ENCODE measurements at regions not wholly inside any gene's neighbourhood (a gene's known extent, or its start where the extent isn't known, plus 50 kb on each side); places are given as distances from the start of the nearest gene placed in this dataset.

DNA sequence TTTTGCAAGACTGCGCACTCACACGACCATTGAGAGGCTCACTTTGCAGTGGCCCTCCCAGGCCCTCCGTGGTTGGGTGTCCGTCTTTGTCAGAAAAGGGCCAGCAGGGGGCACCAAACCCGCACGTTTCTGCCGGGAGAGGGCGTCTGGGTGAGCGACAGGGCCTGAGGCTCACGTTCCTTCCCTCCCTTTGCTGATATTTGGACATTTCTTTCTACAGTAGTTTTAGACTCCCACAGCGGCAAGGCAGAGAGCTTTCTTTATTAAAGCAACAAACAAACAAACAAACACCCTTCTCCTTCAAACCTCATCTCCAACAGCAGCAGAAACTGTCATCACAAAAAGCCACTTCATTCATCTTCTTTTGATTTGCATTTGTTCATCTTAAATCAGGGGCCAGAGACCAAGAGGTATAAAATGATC lies 79.2 kb upstream of the WDR26 start:
- peak; percentile 38 for DNase-seq (ENCODE audit: extremely low read depth, low read depth)
- TF ChIP-seq, protein P1, sequence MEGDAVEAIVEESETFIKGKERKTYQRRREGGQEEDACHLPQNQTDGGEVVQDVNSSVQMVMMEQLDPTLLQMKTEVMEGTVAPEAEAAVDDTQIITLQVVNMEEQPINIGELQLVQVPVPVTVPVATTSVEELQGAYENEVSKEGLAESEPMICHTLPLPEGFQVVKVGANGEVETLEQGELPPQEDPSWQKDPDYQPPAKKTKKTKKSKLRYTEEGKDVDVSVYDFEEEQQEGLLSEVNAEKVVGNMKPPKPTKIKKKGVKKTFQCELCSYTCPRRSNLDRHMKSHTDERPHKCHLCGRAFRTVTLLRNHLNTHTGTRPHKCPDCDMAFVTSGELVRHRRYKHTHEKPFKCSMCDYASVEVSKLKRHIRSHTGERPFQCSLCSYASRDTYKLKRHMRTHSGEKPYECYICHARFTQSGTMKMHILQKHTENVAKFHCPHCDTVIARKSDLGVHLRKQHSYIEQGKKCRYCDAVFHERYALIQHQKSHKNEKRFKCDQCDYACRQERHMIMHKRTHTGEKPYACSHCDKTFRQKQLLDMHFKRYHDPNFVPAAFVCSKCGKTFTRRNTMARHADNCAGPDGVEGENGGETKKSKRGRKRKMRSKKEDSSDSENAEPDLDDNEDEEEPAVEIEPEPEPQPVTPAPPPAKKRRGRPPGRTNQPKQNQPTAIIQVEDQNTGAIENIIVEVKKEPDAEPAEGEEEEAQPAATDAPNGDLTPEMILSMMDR (IDR thresholded peaks at IDR 0.05; ENCODE audit: low read depth, low read length), result peak; percentile 88

DNA sequence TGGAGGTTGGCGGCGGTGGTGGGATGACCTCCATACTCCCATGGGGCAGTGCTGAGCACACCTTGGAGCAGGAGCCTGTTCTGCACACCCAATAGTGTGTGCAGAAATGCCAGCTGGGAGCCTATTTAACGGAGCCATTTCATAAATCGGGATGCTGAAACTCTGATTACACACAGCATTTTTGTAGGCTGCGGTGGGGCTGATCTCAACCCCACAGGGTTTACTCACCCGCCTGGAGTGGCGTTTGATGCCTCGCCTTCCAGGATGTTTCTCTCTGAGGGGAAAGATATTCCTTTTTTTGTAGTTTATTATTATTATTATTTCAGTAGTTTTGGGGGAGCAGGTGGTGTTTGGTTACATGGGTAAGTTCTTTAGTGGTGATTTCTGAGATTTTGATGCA lies 82.6 kb upstream of the WDR26 start:
- DNase-seq (ENCODE audit: extremely low read depth, low read depth), result no peak
- TF ChIP-seq, protein P1 (IDR thresholded peaks at IDR 0.05; ENCODE audit: low read depth, low read length), result no peak

DNA sequence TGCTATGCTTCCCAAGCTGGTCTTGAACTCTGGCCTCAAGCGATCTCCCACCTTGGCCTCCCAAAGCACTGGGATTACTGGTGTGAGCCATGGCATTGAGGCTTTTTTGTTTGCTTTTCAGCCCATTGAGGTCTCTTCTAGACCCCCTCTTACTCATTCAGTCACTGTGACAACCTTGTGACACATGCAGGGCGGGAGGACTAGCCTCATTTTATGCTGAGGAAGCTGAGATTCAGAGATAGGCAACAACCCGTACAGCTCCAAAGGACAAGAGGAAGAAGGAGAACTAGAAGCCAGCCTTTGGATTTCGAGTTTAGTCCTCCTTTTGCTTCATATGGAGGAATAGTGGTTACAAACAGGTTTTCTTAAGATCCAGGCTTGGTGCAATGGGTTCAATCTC lies 83.9 kb upstream of the WDR26 start:
- no peak for DNase-seq (ENCODE audit: extremely low read depth, low read depth)
- TF ChIP-seq, protein P1 (IDR thresholded peaks at IDR 0.05; ENCODE audit: low read depth, low read length), result no peak

DNA sequence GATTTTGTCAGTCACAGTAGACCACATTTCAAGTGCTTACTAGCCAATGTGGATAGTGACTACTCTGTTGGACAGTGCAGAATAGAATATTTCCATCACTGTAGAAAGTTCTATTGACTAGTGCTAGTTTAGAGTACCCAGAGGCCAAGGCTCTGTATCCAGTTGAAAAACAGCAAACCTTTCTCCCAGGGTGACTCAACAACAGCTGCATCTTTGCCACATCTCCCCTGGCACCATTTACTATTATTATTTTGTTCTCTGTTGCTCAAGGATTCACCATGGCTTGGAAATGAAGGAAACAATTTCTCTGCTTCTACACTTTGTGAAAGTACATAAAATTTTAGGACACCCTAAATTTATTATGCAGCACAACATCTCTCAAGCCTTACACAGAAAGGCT lies 85.3 kb upstream of the WDR26 start:
- TF ChIP-seq, protein P1 (IDR thresholded peaks at IDR 0.05; ENCODE audit: low read depth, low read length), result no peak
- DNase-seq (ENCODE audit: extremely low read depth, low read depth), result no peak

DNA sequence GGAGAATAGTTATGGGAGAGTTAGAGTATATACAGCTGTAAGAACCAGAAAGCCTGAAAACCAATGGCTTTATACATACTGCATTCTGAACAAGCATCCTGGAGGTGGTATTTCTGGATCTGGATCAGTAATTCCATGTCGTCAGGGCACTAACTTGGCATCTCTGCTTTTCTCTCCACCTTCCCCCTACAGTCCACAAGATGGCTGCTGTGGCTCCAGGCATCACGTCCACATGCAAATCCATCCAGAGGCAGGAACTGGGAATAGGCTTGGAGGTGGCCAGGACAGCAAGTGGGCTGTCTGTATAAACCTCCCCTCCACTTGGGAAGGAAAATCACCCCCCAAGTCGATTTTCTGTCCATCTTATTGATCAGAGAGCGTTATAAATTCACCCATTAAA lies 86.2 kb upstream of the WDR26 start:
- TF ChIP-seq, protein P1 (IDR thresholded peaks at IDR 0.05; ENCODE audit: low read depth, low read length), result no peak
- DNase-seq (ENCODE audit: extremely low read depth, low read depth), result no peak

DNA sequence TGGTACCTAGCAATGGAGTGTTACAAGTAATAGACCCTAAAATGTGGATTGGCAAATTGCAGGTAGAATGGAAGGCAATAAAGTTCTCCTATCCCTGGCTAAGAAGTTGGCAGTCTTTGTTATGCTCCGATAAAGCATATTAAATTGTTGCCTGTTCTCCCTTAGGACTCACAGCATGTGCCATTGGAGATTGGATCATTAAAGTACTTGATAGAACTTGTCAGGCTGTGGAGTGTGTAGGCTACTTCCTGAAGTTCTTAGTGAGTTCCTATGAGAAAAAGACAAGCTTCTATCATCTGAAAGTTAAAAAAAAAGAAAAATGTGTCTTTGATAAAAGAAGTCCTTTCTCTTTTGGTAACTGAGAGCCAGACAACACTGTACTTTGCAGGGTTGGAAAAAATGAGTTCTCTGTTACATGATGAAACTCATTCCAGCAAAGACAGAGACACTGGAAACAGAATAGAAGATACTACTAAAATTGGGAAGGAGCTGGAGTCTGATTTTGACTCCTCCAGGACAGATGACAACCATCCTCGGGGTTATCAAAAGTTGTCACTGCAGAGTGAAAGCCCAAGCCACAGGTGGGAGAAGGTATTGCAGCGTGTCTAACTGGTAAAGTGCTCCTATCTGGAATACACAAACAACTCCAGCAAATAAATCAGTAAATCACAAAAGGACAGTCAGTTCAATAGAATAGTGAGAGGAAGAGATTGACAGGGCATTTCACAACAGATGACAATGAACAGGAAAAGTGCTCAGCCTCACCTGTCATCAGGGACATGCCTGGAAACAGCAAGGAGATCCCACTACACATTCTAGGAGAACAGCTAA lies 87.5 kb upstream of the WDR26 start:
- TF ChIP-seq, protein P1 (IDR thresholded peaks at IDR 0.05; ENCODE audit: low read depth, low read length), result no peak
- no peak for DNase-seq (ENCODE audit: extremely low read depth, low read depth)

DNA sequence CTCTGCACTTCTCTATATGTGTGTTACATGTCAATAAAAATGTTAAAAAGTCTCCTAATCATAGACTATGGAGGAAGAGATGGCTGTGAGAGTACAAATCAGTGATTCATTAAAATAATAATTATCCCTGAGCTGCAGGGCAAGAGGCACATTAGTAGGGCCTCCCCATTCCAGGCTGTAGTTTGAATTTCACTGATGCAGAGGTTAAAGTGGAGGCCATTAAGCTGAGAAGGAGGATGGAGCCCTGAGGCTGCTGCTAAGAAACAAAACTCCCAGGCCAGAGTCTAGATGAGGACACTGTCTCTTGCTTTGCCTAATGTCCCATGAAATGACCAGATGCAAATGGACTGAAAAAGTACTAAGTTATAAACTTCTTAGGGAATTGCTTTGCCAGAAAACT lies 89.1 kb upstream of the WDR26 start:
- DNase-seq (ENCODE audit: extremely low read depth, low read depth), result no peak
- TF ChIP-seq, protein P1 (IDR thresholded peaks at IDR 0.05; ENCODE audit: low read depth, low read length), result no peak

Measured in AG09319 (cell line).